ENCODE measurements at regions not wholly inside any gene's neighbourhood (a gene's known extent, or its start where the extent isn't known, plus 50 kb on each side); places are given as distances from the start of the nearest gene placed in this dataset.

DNA sequence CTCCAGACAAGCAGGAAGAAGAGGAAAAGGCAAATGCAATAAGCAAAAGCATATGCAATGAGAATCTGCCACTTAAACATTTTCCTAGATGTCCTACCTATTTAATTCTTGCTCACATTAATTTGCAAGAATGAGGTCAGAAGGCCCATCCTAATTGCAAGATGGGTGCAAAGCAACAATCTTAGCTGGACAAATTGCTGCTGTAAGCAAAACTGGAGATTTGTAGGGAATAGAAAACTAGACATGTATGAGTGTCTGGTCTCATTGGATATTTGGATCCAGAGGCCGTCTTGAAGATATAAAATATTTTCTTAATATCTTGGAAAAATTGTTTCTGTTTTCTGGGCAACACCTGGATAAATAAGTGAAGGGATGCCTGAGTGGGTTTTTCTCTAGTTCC, 150.1 kb upstream of the PGR start:
- DNase-seq (ENCODE audit: low read depth): no peak
- TF ChIP-seq, protein P1, sequence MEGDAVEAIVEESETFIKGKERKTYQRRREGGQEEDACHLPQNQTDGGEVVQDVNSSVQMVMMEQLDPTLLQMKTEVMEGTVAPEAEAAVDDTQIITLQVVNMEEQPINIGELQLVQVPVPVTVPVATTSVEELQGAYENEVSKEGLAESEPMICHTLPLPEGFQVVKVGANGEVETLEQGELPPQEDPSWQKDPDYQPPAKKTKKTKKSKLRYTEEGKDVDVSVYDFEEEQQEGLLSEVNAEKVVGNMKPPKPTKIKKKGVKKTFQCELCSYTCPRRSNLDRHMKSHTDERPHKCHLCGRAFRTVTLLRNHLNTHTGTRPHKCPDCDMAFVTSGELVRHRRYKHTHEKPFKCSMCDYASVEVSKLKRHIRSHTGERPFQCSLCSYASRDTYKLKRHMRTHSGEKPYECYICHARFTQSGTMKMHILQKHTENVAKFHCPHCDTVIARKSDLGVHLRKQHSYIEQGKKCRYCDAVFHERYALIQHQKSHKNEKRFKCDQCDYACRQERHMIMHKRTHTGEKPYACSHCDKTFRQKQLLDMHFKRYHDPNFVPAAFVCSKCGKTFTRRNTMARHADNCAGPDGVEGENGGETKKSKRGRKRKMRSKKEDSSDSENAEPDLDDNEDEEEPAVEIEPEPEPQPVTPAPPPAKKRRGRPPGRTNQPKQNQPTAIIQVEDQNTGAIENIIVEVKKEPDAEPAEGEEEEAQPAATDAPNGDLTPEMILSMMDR (IDR thresholded peaks at IDR 0.05; ENCODE audit: insufficient read depth, low read depth, low read length, missing control alignments): no peak
- no peak overlapping the region for H3K4me3 ChIP-seq (ENCODE audit: low read depth, low read length)

DNA sequence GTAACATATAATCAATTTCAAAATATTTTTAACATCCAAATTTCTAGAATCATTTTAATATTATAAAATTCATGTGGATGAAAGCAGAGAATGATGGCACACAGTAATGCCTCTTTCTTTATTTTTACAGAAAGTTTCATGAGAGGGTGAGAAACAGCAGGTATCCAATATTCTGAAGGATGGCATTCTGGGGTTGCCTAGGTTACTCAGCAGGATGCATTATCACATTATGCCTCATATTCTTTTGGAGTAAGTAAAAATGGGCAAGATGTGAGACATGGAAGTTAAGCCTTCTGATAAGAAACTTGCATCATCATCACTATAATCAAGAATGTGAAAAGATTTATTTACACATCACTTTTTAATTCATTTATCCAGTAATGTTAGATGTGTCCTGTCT, 148.7 kb upstream of the PGR start:
- TF ChIP-seq, protein P1 (IDR thresholded peaks at IDR 0.05; ENCODE audit: insufficient read depth, low read depth, low read length, missing control alignments): no peak
- H3K4me3 ChIP-seq (ENCODE audit: low read depth, low read length): no peak overlapping the region
- no peak for DNase-seq (ENCODE audit: low read depth)

DNA sequence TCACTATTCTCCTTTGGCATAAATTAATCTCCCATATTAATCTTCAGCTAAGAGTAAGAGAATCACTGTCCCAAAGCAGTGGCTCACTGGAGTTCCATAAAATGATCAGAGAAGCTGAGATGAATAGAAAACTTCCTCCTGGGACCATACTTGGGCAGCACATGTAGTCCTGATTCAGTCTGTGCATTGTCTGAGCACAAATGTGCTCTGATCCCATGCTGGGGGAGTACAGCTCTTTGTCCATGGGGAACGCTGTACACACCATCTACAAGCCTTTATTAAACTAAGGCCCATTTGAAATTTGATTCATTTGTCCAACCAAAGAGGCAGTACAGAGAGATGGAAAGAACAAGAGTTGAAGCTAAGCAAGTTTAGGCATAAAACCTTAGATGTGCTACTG, 147.4 kb upstream of the PGR start:
- DNase-seq (ENCODE audit: low read depth): no peak
- no peak overlapping the region for H3K4me3 ChIP-seq (ENCODE audit: low read depth, low read length)
- TF ChIP-seq, protein P1 (IDR thresholded peaks at IDR 0.05; ENCODE audit: insufficient read depth, low read depth, low read length, missing control alignments): no peak

DNA sequence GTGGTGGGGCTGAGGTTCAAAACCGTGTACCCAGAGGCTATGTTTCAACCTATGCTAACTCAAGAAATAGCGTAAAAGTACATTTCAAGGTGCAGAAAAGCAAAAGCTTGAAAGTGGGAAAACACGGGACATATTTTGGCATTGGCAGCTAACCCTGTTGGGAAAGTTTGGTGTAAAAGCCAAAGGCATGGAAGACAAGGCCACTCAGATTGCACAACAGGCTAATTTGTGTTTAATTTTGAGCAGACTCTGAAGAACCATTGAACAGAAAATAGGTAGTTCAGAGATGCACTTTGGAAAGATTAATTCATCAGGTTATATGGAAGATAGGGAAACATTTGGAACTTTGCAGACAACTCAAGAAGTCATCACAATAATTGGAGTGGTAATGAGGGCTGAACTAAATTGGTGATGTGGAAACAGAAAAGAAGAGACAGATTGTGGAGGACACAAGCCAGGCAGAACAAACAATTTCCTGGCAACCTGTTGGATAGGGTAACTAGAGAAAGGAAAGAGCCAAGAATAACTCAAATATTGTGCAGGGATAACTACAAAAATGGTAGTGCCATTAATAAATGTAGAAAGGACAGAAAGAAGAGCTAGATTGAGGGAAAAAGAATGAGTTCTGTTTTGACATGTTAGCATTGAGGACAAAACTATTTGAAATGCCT, 140.5 kb upstream of the PGR start:
- TF ChIP-seq, protein P1 (IDR thresholded peaks at IDR 0.05; ENCODE audit: insufficient read depth, low read depth, low read length, missing control alignments): no peak
- no peak overlapping the region for H3K4me3 ChIP-seq (ENCODE audit: low read depth, low read length)
- no peak for DNase-seq (ENCODE audit: low read depth)

DNA sequence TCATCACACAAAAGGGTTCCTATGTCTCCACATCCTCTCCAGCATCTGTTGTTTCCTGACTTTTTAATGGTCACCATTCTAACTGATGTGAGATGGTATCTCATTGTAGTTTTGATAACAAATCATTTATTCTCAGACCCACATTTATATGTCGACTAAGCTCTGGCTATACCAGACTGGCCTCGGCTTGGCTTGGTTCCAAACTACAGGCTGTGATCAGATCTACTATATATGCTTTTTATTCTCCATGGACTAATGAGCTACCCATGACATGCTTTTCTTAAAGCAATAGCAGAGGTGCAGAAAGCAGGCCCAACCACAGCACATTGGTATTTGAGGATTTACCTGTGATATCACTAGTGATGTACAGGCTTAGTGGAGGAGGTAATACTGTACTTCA, 139.8 kb upstream of the PGR start:
- H3K4me3 ChIP-seq (ENCODE audit: low read depth, low read length): no peak overlapping the region
- TF ChIP-seq, protein P1 (IDR thresholded peaks at IDR 0.05; ENCODE audit: insufficient read depth, low read depth, low read length, missing control alignments): no peak

DNA sequence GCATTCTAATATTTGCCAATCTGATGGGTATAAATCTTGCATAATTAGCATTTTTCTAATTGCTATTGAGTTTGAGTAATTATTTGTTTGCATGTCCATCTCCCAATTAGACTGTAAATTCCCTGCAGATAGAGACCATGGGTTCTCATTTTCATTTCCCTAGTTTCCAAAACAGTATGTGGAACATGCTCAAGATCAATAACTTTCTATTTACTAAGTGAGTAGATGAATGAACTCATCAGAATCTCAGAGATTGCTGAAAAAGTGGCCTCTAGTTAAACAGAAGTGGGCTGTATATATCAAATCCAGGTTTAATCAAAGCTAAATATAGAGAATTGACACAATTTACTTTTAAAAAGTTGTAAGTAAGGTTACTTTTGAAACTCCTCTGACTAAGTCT, 138.0 kb upstream of the PGR start:
- TF ChIP-seq, protein P1 (IDR thresholded peaks at IDR 0.05; ENCODE audit: insufficient read depth, low read depth, low read length, missing control alignments): no peak
- DNase-seq (ENCODE audit: low read depth): no peak
- H3K4me3 ChIP-seq (ENCODE audit: low read depth, low read length): no peak overlapping the region

More for the DNA sequence above, 139.8 kb upstream of the PGR start:
- DNase-seq (ENCODE audit: low read depth): no peak

DNA sequence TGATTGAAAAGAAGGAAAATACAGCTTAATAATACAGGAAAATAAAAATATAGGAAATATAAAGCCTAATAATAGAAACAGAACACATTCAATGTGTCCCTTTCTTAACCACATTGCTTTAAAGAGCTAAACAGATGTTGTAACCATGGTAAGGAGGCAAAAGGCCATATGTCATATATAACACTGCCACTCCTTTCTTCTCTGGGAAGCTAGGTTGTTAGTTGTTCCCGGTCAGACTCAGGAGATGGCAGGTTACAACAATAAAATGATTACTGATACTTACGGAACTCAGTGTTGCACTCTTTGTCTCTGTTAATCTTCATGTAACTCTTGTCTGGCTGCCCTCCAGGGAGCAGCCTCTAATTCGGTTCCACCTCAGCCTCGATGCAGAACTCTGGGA, 134.7 kb upstream of the PGR start:
- no peak overlapping the region for H3K4me3 ChIP-seq (ENCODE audit: low read depth, low read length)
- DNase-seq (ENCODE audit: low read depth): no peak
- TF ChIP-seq, protein P1 (IDR thresholded peaks at IDR 0.05; ENCODE audit: insufficient read depth, low read depth, low read length, missing control alignments): no peak
